Liver (tissue), 8 donors: ENCODE measurements at regions not wholly inside any gene's neighbourhood (a gene's known extent, or its start where the extent isn't known, plus 50 kb on each side); places are given as distances from the start of the nearest gene placed in this dataset.

Experiments
- DNase-seq: peaks from one replicate; pipeline ENCODE4 v3.0.0-alpha.2; 2017; ENCODE audit warnings: low spot score
- H3K27ac ChIP-seq, 2 donors: one replicate each; pipeline ENCODE4 v1.7.0; 2013; ENCODE audit warnings: inconsistent platforms in 2 of 2, low read length in 2 of 2, control low read depth in 1 of 2, low read depth in 1 of 2, mild to moderate bottlenecking in 1 of 2
- H3K27me3 ChIP-seq, 4 donors: one replicate each; pipeline versions ENCODE4 v1.6.1 to v1.7.0; 2013; ENCODE audit warnings: low read length in 3 of 4, inconsistent platforms in 1 of 4, mild to moderate bottlenecking in 1 of 4, moderate library complexity in 1 of 4; ENCODE audit not compliant: control insufficient read depth in 4 of 4, insufficient read depth in 4 of 4
- H3K36me3 ChIP-seq, 4 donors: one replicate each; pipeline versions ENCODE4 v1.6.1 to v1.7.0; 2013; ENCODE audit warnings: low read length in 3 of 4, mild to moderate bottlenecking in 3 of 4, low read depth in 1 of 4, moderate library complexity in 1 of 4; ENCODE audit not compliant: control insufficient read depth in 4 of 4, insufficient read depth in 3 of 4
- H3K4me1 ChIP-seq, 4 donors: one replicate each; pipeline versions ENCODE4 v1.6.1 to v1.7.0; 2013; ENCODE audit warnings: low read length in 3 of 4, mild to moderate bottlenecking in 3 of 4, moderate library complexity in 1 of 4; ENCODE audit not compliant: control insufficient read depth in 4 of 4, insufficient read depth in 4 of 4
- H3K4me3 ChIP-seq, 3 donors: one replicate each; pipeline versions ENCODE4 v1.6.1 to v1.7.0; 2013; ENCODE audit warnings: low read length in 3 of 3, control low read depth in 1 of 3, low read depth in 1 of 3, mild to moderate bottlenecking in 1 of 3
- H3K9ac ChIP-seq, 2 donors: one replicate each; pipeline ENCODE4 v1.7.0; 2013; ENCODE audit warnings: low read length in 2 of 2, mild to moderate bottlenecking in 2 of 2, moderate library complexity in 2 of 2, control low read depth in 1 of 2, low read depth in 1 of 2
- H3K9me3 ChIP-seq, 4 donors: one replicate each; pipeline versions ENCODE4 v1.6.1 to v1.7.0; 2013; ENCODE audit warnings: low read length in 3 of 4; ENCODE audit not compliant: control insufficient read depth in 4 of 4
- FOXA1 ChIP-seq: IDR thresholded peaks from 2 replicates; pipeline ENCODE4 v1.6.1; 2016; ENCODE audit warnings: antibody characterized with exemption
- FOXA2 ChIP-seq: IDR thresholded peaks from 2 replicates; pipeline ENCODE4 v1.6.1; 2016; ENCODE audit warnings: antibody characterized with exemption
- GABPA ChIP-seq, 2 donors: IDR thresholded peaks in 1 of 2; conservative IDR thresholded peaks in 1 of 2; 2 replicates each; pipeline ENCODE4 v1.6.1; 2016; ENCODE audit warnings: antibody characterized with exemption in 2 of 2, mild to moderate bottlenecking in 1 of 2, moderate library complexity in 1 of 2
- HNF4G ChIP-seq: IDR thresholded peaks from 2 replicates; pipeline ENCODE4 v1.6.1; 2016; ENCODE audit warnings: antibody characterized with exemption
- JUND ChIP-seq, 2 donors: IDR thresholded peaks; 2 replicates each; pipeline ENCODE4 v1.6.1; 2016; ENCODE audit warnings: antibody characterized with exemption in 2 of 2
- RAD21 ChIP-seq, 2 donors: IDR thresholded peaks; 2 replicates each; pipeline ENCODE4 v1.6.1; 2016; ENCODE audit warnings: antibody characterized with exemption in 2 of 2, mild to moderate bottlenecking in 2 of 2
- RXRA ChIP-seq, 2 donors: IDR thresholded peaks; 2 replicates each; pipeline ENCODE4 v1.6.1; 2017 to 2018; ENCODE audit warnings: antibody characterized with exemption in 2 of 2, mild to moderate bottlenecking in 1 of 2
- SP1 ChIP-seq: IDR thresholded peaks from 2 replicates; pipeline ENCODE4 v1.6.1; 2018; ENCODE audit warnings: antibody characterized with exemption, mild to moderate bottlenecking
- TAF1 ChIP-seq: conservative IDR thresholded peaks from 2 replicates; pipeline ENCODE4 v1.6.1; 2016; ENCODE audit warnings: antibody characterized with exemption, mild to moderate bottlenecking
- YY1 ChIP-seq: IDR thresholded peaks from 2 replicates; pipeline ENCODE4 v1.6.1; 2016; ENCODE audit warnings: antibody characterized with exemption, mild to moderate bottlenecking
- WGBS: extraction: QIAGEN DNeasy Blood & Tissue Kit; methylation state at CpG from one replicate; pipeline ENCODE4 v1.1.7; 2013; 5-methylcytosine and 5-hydroxymethylcytosine counted together
- TF ChIP-seq, protein P1 (sequence below): fragments of 150-350 bp; IDR thresholded peaks from 2 replicates; pipeline ENCODE4 v1.5.1; 2017; ENCODE audit warnings: improper control_type of control experiment, low read depth, low read length; ENCODE audit not compliant: missing input control
- TF ChIP-seq, protein P2 (sequence below): IDR thresholded peaks from 2 replicates; pipeline ENCODE4 v1.6.1; 2016; ENCODE audit warnings: antibody characterized with exemption
- TF ChIP-seq, protein P3 (sequence below): IDR thresholded peaks from 2 replicates; pipeline ENCODE4 v1.6.1; 2016; ENCODE audit warnings: antibody characterized with exemption
- TF ChIP-seq, protein P4 (sequence below): IDR thresholded peaks from 2 replicates; pipeline ENCODE4 v1.6.1; 2016; ENCODE audit warnings: antibody characterized with exemption, mild to moderate bottlenecking
- donor health status: healthy.
- donor health status: healthy.
- donor health status: healthy.
- donor health status: healthy.
- donor health status: healthy.

DNA sequence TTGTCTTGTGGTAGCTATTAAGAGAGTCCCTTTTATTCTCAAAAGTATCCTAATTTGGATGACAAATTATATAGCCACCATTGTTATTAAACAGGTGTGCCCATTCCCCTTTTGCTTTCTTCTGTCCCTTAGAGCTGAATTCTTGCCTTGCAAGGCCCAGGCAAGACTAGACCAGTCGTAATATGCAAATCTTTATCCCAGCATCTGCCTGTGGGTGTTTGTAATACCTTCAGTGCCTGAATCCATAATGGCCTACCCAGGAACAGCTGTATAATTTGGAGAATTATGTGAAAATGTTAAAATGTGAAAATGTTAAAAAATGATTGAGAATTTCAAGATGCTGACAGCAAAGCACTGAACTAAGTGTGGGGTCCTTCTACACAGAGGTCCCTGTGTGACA lies 403.0 kb upstream of the RBMS3 start:
- H3K9me3 ChIP-seq = peaks cover 0 to 3% (median 0%) of the 10 kb centered on the region in 4 donors

DNA sequence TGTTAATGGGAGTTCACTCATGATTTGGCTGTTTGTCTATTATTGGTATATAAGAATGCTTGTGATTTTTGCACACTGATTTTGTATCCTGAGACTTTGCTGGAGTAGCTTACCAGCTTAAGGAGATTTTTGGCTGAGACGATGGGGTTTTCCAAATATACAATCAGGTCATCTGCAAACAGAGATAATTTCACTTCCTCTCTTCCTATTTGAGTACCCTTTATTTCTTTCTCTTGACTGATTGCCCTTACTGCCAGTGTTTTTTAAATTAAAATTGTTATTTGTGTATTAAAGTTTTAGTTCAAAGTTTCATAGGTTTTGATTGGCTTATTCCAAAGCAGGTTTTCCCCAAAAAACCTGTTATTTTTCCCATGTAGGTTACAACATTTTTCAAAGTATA lies 390.5 kb upstream of the RBMS3 start:
- no peak overlapping the region for H3K4me3 ChIP-seq
- no peak overlapping the region for H3K27ac ChIP-seq
- WGBS = 36% methylated on average over 1 of the region's 1 CpG
- H3K27me3 ChIP-seq = no peaks in the 10 kb centered on the region
- TF ChIP-seq, protein P1, sequence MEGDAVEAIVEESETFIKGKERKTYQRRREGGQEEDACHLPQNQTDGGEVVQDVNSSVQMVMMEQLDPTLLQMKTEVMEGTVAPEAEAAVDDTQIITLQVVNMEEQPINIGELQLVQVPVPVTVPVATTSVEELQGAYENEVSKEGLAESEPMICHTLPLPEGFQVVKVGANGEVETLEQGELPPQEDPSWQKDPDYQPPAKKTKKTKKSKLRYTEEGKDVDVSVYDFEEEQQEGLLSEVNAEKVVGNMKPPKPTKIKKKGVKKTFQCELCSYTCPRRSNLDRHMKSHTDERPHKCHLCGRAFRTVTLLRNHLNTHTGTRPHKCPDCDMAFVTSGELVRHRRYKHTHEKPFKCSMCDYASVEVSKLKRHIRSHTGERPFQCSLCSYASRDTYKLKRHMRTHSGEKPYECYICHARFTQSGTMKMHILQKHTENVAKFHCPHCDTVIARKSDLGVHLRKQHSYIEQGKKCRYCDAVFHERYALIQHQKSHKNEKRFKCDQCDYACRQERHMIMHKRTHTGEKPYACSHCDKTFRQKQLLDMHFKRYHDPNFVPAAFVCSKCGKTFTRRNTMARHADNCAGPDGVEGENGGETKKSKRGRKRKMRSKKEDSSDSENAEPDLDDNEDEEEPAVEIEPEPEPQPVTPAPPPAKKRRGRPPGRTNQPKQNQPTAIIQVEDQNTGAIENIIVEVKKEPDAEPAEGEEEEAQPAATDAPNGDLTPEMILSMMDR = no peak
- no peaks in the 10 kb centered on the region for H3K4me1 ChIP-seq
- no peaks in the 10 kb centered on the region for H3K36me3 ChIP-seq
- H3K9ac ChIP-seq = no peak overlapping the region
- H3K9me3 ChIP-seq = no peaks in the 10 kb centered on the region
- DNase-seq = no peak

More for the DNA sequence above, 403.0 kb upstream of the RBMS3 start:
- Histone ChIP-seq H3K4me1 (no peaks in the 10 kb centered on the region), H3K36me3 (no peaks in the 10 kb centered on the region), H3K4me3 (no peak overlapping the region), H3K27me3 (no peaks in the 10 kb centered on the region), H3K27ac (no peak overlapping the region), H3K9ac (no peak overlapping the region)
- TF ChIP-seq FOXA1 = no peak
- TF ChIP-seq GABPA (IDR thresholded peaks at IDR 0.05 in 1 of 2, conservative IDR thresholded peaks at IDR 0.05 in 1 of 2) = no peak
- DNase-seq = no peak
- 54% methylated on average over 1 of the region's 1 CpG for WGBS

DNA sequence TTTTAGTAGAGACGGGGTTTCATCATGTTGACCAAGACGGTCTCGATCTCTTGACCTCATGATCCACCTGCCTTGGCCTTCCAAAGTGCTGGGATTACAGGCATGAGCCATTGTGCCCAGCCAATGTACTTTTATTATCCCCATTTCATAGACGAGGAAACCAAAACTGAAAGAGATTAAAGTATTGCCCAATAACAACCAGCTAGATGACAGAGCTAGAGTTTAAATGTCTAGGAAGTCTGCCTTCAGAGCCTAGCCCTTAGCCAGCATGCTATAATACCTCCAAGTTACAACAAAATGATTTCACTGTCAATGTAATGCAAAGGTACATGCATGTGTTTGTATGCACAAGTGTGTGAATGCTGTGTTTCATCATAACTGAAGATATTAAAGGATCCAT lies 389.4 kb upstream of the RBMS3 start:
- Histone ChIP-seq H3K27me3 (no peaks in the 10 kb centered on the region), H3K27ac (no peak overlapping the region), H3K4me3 (no peak overlapping the region), H3K9me3 (no peaks in the 10 kb centered on the region), H3K9ac (no peak overlapping the region), H3K36me3 (no peaks in the 10 kb centered on the region), H3K4me1 (no peaks in the 10 kb centered on the region)
- TF ChIP-seq RXRA (IDR thresholded peaks at IDR 0.05) = no peak
- DNase-seq = no peak
- 87% methylated on average over 4 of the region's 4 CpGs for WGBS

DNA sequence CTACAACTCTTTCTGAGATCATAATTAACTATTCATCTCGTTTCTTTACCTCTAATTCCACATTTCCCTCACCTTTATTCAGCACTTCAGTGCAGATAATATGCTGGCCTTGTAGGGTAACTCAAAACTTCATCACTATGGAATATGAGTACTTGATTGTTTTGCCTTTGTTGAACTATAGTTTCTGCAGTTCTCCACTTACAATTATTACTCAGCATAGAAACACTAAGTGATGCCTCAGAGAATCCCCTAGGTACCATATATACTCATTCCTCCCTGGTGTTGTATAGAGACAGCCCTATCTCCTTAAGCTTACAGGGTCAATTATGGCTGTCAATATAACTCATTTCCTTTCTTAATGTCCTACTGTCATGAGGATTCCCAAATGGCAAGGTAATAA lies 380.6 kb upstream of the RBMS3 start:
- H3K27me3 ChIP-seq = no peaks in the 10 kb centered on the region
- no peaks in the 10 kb centered on the region for H3K36me3 ChIP-seq
- H3K27ac ChIP-seq = no peak overlapping the region
- TF ChIP-seq, protein P2, sequence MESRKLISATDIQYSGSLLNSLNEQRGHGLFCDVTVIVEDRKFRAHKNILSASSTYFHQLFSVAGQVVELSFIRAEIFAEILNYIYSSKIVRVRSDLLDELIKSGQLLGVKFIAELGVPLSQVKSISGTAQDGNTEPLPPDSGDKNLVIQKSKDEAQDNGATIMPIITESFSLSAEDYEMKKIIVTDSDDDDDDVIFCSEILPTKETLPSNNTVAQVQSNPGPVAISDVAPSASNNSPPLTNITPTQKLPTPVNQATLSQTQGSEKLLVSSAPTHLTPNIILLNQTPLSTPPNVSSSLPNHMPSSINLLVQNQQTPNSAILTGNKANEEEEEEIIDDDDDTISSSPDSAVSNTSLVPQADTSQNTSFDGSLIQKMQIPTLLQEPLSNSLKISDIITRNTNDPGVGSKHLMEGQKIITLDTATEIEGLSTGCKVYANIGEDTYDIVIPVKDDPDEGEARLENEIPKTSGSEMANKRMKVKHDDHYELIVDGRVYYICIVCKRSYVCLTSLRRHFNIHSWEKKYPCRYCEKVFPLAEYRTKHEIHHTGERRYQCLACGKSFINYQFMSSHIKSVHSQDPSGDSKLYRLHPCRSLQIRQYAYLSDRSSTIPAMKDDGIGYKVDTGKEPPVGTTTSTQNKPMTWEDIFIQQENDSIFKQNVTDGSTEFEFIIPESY = no peak
- TF ChIP-seq FOXA2 = no peak
- TF ChIP-seq TAF1 = no peak
- TF ChIP-seq, protein P3, sequence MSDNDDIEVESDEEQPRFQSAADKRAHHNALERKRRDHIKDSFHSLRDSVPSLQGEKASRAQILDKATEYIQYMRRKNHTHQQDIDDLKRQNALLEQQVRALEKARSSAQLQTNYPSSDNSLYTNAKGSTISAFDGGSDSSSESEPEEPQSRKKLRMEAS = no peak
- no peak for TF ChIP-seq JUND (IDR thresholded peaks at IDR 0.05)
- no peak for TF ChIP-seq YY1
- no peak for TF ChIP-seq HNF4G
- TF ChIP-seq, protein P4, sequence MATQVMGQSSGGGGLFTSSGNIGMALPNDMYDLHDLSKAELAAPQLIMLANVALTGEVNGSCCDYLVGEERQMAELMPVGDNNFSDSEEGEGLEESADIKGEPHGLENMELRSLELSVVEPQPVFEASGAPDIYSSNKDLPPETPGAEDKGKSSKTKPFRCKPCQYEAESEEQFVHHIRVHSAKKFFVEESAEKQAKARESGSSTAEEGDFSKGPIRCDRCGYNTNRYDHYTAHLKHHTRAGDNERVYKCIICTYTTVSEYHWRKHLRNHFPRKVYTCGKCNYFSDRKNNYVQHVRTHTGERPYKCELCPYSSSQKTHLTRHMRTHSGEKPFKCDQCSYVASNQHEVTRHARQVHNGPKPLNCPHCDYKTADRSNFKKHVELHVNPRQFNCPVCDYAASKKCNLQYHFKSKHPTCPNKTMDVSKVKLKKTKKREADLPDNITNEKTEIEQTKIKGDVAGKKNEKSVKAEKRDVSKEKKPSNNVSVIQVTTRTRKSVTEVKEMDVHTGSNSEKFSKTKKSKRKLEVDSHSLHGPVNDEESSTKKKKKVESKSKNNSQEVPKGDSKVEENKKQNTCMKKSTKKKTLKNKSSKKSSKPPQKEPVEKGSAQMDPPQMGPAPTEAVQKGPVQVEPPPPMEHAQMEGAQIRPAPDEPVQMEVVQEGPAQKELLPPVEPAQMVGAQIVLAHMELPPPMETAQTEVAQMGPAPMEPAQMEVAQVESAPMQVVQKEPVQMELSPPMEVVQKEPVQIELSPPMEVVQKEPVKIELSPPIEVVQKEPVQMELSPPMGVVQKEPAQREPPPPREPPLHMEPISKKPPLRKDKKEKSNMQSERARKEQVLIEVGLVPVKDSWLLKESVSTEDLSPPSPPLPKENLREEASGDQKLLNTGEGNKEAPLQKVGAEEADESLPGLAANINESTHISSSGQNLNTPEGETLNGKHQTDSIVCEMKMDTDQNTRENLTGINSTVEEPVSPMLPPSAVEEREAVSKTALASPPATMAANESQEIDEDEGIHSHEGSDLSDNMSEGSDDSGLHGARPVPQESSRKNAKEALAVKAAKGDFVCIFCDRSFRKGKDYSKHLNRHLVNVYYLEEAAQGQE = no peak
- no peak for TF ChIP-seq SP1
- no peak for TF ChIP-seq RAD21 (IDR thresholded peaks at IDR 0.05)
- no peak for TF ChIP-seq GABPA (IDR thresholded peaks at IDR 0.05 in 1 of 2, conservative IDR thresholded peaks at IDR 0.05 in 1 of 2)
- H3K4me3 ChIP-seq = no peak overlapping the region
- DNase-seq = no peak
- H3K4me1 ChIP-seq = no peaks in the 10 kb centered on the region
- peaks cover 0 to 1% (median 0%) of the 10 kb centered on the region in 4 donors for H3K9me3 ChIP-seq
- no peak overlapping the region for H3K9ac ChIP-seq
- 22% methylated on average over 1 of the region's 1 CpG for WGBS
